ENCODE measurements at regions not wholly inside any gene's neighbourhood (a gene's known extent, or its start where the extent isn't known, plus 50 kb on each side); places are given as distances from the start of the nearest gene placed in this dataset.

DNA sequence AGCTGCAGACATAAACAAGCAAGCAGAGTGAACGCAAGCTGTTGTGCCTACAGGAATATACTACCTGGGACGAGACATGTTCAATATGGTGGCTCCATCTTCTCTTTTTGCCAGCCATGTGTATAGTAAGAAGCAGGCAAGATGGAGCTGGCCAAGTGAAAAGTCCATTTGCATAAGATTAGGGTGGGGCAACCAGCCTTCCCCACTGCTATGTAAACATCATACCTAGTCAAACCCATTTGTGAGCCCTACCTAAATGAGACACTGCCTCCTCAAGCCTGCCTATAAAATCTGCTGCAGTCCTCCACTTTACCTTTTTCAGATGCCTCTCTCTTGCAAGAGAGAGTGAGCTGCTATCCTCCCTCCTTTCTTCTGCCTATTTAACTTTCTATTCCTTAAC lies 370.1 kb upstream of the PMFBP1 start:
- CTCF ChIA-PET = no interaction called here
- TF ChIP-seq CTCF (IDR thresholded peaks at IDR 0.05; ENCODE audit: control extremely low read depth, extremely low read depth, low read depth, missing control alignments) = no peak
- no peak for DNase-seq (ENCODE audit: extremely low spot score)
- POLR2A ChIA-PET = no interaction called here

- TF ChIP-seq CTCF (IDR thresholded peaks at IDR 0.05; ENCODE audit: control extremely low read depth, extremely low read depth, low read depth, missing control alignments) = no peak
- DNase-seq (ENCODE audit: extremely low spot score) = no peak
- POLR2A ChIA-PET = no interaction called here
- CTCF ChIA-PET = no interaction called here
These were observed 365.7 kb upstream of the PMFBP1 start for GRCh38 chr16:72537664-72538063.

DNA sequence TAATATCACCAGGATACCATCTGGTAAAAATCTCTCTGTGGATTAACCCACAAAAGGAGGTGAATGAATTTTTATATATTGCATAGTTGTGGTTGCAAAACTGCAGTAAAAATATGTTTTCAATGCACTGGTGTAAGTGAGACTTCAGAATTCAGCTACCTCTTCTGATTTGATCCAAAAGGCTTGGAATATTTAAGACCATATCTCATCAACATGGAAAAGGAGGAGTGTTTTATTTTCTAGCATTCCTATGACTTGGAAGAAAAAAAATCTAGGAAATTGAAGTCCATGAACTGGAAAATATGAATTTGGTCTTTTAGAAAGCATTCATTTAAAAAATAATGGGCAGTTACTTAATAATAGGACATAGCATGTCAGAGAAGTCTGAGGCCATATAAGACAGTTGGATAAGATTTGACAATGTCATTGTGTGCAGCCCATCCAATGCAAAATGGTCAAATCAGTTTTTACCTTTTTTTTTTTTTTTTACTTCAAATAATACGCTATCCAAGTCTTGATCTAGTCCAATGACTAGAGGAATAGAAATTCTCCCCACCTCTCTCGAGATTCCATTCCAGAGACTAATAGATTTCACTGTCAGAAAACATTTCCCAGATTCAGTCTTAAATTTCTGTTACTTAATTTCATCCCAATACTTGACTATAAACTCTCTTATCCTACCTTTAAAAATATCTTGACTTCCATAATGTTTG lies 364.9 kb upstream of the PMFBP1 start:
- DNase-seq (ENCODE audit: extremely low spot score) = no peak
- CTCF ChIA-PET = no interaction called here
- no peak for TF ChIP-seq CTCF (IDR thresholded peaks at IDR 0.05; ENCODE audit: control extremely low read depth, extremely low read depth, low read depth, missing control alignments)
- POLR2A ChIA-PET = no interaction called here

DNA sequence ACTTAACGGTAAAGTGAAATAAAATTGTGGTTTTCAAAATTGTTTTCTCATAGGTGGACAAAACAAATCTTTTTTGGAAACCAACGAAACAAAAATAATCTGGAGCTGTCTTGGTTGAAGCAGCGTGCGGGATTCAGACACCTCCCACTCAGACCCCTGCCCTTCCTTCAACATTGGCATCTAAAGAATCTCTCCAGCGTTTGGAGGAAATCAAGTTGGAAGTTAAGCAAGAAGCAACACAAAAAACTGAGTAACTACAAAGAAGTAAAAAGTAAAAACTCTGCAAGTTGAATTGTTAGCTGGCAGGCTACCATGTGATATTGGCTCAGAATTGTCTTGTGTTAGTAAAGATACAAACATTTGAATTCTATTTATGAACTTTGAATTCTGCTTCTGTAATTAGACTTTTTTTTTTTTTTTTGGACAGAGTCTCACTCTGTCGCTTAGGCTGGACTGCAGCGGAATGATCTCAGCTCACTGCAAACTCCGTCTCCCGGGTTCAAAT lies 361.0 kb upstream of the PMFBP1 start:
- DNase-seq (ENCODE audit: extremely low spot score) = no peak
- ChIA-PET POLR2A (no interaction called here), CTCF (no interaction called here)
- no peak for TF ChIP-seq CTCF (IDR thresholded peaks at IDR 0.05; ENCODE audit: control extremely low read depth, extremely low read depth, low read depth, missing control alignments)

GRCh38 chr16:72530434-72530833 lies 358.5 kb upstream of the PMFBP1 start:
- no peak for TF ChIP-seq CTCF (IDR thresholded peaks at IDR 0.05; ENCODE audit: control extremely low read depth, extremely low read depth, low read depth, missing control alignments)
- POLR2A ChIA-PET = no interaction called here
- CTCF ChIA-PET = no interaction called here
- no peak for DNase-seq (ENCODE audit: extremely low spot score)

DNA sequence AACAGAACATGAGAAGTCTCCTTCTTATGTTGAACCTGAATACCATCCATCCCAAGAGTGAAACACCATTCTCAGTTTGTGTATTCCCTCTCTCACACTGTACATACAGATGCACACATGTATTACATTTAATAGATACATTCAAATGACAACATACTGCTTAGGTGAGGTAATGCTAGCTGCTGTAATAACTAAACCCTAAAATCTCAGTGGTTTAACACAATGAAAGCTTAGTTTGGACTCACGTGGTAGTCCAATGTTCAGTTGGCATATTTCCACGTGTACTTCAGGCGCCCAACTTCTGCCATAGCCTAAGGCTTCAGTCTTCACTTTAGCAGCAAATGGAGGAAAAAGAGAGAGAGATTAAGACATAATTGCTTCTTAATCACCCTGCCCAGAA lies 351.1 kb upstream of the PMFBP1 start:
- TF ChIP-seq CTCF (IDR thresholded peaks at IDR 0.05; ENCODE audit: control extremely low read depth, extremely low read depth, low read depth, missing control alignments) = no peak
- ChIA-PET POLR2A (no interaction called here), CTCF (no interaction called here)
- DNase-seq (ENCODE audit: extremely low spot score) = no peak
